ENCODE measurements at regions not wholly inside any gene's neighbourhood (a gene's known extent, or its start where the extent isn't known, plus 50 kb on each side); places are given as distances from the start of the nearest gene placed in this dataset.

DNA sequence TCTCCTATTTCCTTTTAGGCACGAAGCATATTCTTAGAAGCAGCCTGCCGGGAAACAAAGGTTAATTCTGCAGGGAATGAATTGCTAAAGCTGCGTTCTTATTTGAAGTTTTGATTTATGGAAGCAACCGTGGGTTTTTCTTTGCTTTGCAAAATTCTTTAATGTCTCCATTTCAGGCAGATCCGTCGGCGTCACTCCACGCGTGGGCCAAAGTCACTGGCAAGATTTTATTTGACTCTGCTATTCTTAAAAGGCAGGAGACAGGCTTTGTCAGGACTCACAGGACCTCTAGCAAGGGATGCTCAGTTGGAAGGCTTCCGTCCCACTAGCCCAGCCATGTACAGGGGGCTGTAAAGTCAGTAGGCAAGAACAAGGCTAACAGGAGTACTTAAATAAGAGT lies 387.3 kb upstream of the XYLT1 start:
- no peaks in the 10 kb centered on the region for H3K4me1 ChIP-seq
- DNase-seq (ENCODE audit: low spot score in 2 of 2), result no peak
- H3K27me3 ChIP-seq, result no peaks in the 10 kb centered on the region
- H3K9me3 ChIP-seq, result no peaks in the 10 kb centered on the region
- no peak overlapping the region for H3K4me3 ChIP-seq
- intact Hi-C loops (cut with DNase I), result no loop called here
- TF ChIP-seq CTCF (IDR thresholded peaks at IDR 0.05), result no peak
- H3K36me3 ChIP-seq, result no peaks in the 10 kb centered on the region
- H3K27ac ChIP-seq, result no peak overlapping the region

DNA sequence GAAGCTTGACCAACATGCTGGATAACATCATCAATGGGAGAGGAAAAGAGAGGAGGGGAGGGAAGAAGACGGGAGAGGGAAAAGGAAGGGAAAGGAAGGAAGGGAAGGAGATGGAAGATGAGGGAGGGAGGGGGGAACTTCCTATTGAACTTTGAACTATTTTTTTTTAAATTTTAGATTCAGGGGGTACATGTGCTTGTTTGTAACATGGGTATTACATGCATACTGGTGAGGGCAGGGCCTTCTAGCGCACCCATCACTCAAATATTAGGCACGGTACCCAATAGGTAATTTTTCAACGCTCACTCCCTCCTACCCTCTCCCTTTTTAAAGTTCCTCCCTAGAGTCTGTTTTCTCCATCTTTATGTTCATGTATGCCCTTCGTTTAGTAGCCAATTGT lies 383.2 kb upstream of the XYLT1 start:
- H3K4me1 ChIP-seq, result no peaks in the 10 kb centered on the region
- no peak for TF ChIP-seq CTCF (IDR thresholded peaks at IDR 0.05)
- no peaks in the 10 kb centered on the region for H3K36me3 ChIP-seq
- DNase-seq (ENCODE audit: low spot score in 2 of 2), result no peak
- no peaks in the 10 kb centered on the region for H3K27me3 ChIP-seq
- intact Hi-C loops (cut with DNase I), result no loop called here
- H3K27ac ChIP-seq, result no peak overlapping the region
- H3K4me3 ChIP-seq, result no peak overlapping the region
- H3K9me3 ChIP-seq, result no peaks in the 10 kb centered on the region

GRCh38 chr16:17852977-17853702 lies 382.4 kb upstream of the XYLT1 start:
- H3K36me3 ChIP-seq, result no peaks in the 10 kb centered on the region
- no peak for DNase-seq (ENCODE audit: low spot score in 2 of 2)
- H3K27me3 ChIP-seq, result no peaks in the 10 kb centered on the region
- no peak overlapping the region for H3K4me3 ChIP-seq
- intact Hi-C loops (cut with DNase I), result no loop called here
- H3K4me1 ChIP-seq, result no peaks in the 10 kb centered on the region
- no peak overlapping the region for H3K27ac ChIP-seq
- no peak for TF ChIP-seq CTCF (IDR thresholded peaks at IDR 0.05)
- no peaks in the 10 kb centered on the region for H3K9me3 ChIP-seq

GRCh38 chr16:17850581-17851250 lies 380.0 kb upstream of the XYLT1 start:
- Histone ChIP-seq H3K4me3 (no peak overlapping the region), H3K27me3 (no peaks in the 10 kb centered on the region), H3K4me1 (no peaks in the 10 kb centered on the region), H3K36me3 (no peaks in the 10 kb centered on the region), H3K9me3 (no peaks in the 10 kb centered on the region), H3K27ac (no peak overlapping the region)
- no peak for DNase-seq (ENCODE audit: low spot score in 2 of 2)
- intact Hi-C loops (cut with DNase I), result no loop called here
- no peak for TF ChIP-seq CTCF (IDR thresholded peaks at IDR 0.05)

DNA sequence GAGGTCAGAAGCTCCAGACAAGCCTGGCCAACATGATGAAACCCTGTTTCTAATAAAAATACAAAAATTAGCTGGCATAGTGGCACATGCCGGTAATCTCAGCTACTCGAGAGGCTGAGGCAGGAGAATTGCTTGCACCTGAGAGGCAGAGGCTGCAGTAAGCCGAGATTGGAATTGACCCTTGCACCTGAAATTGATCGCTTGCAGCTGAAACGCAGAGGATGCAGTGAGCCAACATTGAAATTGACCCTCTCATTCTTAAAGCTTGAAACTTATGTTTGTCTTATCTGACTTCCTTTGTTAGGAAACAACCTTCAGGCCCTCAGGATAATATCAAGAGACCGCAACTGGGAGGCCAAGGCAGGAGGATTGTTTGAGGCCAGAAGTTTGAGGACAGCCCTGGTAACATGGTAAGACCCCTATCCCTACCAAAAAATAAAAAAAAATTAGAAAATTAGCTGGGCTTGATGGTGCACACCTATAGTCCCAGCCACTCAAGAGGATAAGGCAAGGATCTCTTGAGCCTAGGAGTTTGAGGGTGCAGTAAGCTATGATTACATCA lies 376.6 kb upstream of the XYLT1 start:
- Histone ChIP-seq H3K27me3 (no peaks in the 10 kb centered on the region), H3K4me3 (no peak overlapping the region), H3K4me1 (no peaks in the 10 kb centered on the region), H3K36me3 (no peaks in the 10 kb centered on the region), H3K9me3 (no peaks in the 10 kb centered on the region), H3K27ac (no peak overlapping the region)
- intact Hi-C loops (cut with DNase I), result no loop called here
- no peak for DNase-seq (ENCODE audit: low spot score in 2 of 2)
- TF ChIP-seq CTCF (IDR thresholded peaks at IDR 0.05), result no peak
